OCI-LY1 (cell line): ENCODE measurements at regions not wholly inside any gene's neighbourhood (a gene's known extent, or its start where the extent isn't known, plus 50 kb on each side); places are given as distances from the start of the nearest gene placed in this dataset.

ENCODE experiments used
- EZH2 ChIP-seq: fragments of 200-600 bp; sonication (generic), shearing (Covaris generic); IDR thresholded peaks from 2 replicates; pipeline ENCODE4 v1.8.0; 2017; ENCODE audit warnings: borderline replicate concordance, mixed run types, mild to moderate bottlenecking, antibody characterized with exemption, low read length, moderate library complexity, mixed read lengths
- TF ChIP-seq, protein P1 (sequence below): fragments of 200-600 bp; sonication (generic), shearing (Covaris generic); IDR thresholded peaks from 2 replicates; pipeline ENCODE4 v1.5.1; 2017; ENCODE audit warnings: mild to moderate bottlenecking, antibody characterized with exemption, low read length, moderate library complexity, mixed read lengths

DNA sequence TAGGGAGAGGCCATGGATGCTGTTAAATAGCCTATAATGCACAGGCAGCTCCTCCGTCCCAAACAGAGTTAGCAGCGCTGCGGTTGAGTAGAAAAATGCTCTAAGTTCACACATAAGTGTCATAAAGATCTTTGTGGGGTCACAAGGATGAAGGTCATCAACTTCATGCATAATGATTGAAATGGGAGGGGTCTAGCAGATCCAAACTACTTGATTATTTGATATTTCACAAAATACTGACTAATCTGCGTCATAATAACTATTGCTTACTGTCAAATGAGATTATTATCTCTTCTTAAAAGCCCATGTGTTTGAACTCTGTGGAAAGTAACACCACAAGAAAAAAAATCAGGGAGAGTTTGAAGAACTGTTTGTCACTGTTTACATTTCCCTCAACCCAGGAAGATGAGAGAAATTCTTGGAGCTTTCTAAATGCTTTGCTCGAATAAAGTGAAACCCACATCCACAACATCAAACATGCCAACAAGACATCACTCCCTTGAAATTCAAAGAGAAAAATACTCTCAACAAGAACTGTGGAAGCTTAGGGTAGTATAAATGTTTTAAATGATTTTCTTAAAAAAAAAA, 50.5 kb upstream of the CREB1 start:
- TF ChIP-seq, protein P1, sequence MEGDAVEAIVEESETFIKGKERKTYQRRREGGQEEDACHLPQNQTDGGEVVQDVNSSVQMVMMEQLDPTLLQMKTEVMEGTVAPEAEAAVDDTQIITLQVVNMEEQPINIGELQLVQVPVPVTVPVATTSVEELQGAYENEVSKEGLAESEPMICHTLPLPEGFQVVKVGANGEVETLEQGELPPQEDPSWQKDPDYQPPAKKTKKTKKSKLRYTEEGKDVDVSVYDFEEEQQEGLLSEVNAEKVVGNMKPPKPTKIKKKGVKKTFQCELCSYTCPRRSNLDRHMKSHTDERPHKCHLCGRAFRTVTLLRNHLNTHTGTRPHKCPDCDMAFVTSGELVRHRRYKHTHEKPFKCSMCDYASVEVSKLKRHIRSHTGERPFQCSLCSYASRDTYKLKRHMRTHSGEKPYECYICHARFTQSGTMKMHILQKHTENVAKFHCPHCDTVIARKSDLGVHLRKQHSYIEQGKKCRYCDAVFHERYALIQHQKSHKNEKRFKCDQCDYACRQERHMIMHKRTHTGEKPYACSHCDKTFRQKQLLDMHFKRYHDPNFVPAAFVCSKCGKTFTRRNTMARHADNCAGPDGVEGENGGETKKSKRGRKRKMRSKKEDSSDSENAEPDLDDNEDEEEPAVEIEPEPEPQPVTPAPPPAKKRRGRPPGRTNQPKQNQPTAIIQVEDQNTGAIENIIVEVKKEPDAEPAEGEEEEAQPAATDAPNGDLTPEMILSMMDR, result no peak
- no peak for TF ChIP-seq EZH2
